ENCODE measurements at regions not wholly inside any gene's neighbourhood (a gene's known extent, or its start where the extent isn't known, plus 50 kb on each side); places are given as distances from the start of the nearest gene placed in this dataset.
"Not testable (repeated sequence)": the region's sequence is repeated elsewhere in the genome, so short reads cannot be mapped to it uniquely, and the experiment has no call there.

DNA sequence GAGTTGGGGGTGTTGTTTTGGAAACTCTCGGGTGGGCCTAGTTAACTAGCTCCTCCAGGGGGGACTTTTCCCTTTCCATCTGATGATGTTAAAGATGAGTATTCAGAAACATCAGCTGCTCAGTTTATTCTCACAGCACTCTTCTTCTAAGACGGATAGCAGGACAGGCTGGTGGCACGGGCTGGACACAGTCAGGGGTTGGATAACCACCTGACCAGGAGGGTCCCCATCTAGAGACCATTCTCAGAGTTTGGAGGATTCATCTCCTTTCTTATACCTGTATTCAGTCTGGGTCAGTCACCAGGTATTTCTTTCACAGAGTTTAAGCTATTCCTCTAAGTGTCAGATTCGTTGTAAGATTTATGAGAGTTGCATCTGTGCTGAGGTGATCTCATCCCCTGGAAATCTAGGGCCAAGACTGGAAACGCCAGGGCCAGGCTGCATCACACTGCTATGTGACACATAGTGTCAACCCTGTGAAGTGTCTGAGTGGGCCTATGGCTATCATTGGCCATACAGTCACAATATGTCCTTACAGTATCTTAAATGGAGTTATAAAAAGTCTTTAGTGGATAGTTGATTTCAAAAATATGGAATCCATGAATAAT lies 111.7 kb downstream of the FAM50B start:
- intact Hi-C loops (cut with micrococcal nuclease) = no loop called here

DNA sequence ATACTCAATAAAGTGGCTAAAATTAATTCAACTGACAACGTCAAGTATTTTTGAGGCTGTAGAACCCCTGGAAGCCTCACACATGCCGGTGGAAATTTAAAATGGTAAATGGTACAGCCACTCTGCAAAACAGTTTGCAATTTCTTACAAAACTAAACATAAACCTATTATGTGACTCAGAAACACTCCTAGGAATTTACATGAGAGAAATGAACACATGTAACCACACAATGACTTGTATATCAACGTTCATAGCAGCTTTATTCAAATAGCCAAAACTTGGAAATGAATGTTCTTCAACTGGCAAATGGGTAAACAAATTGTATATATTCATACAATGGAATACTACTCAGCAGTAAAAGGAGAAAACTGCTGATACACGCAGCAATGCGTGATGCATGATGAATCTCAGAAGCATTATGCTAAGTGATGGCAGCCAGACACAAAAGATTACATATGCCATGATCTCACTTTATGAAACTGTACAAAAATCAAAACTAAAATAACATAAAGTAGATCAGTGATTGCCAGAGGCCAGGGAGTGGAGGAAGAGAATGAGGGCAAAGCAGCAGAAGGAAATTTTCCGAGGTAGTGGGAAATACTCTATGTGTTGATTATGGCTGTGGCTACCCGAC lies 112.5 kb downstream of the FAM50B start:
- intact Hi-C loops (cut with micrococcal nuclease) = no loop called here

- intact Hi-C loops (cut with micrococcal nuclease) = no loop called here
These were observed 113.4 kb downstream of the FAM50B start for GRCh38 chr6:3962291-3963280.

DNA sequence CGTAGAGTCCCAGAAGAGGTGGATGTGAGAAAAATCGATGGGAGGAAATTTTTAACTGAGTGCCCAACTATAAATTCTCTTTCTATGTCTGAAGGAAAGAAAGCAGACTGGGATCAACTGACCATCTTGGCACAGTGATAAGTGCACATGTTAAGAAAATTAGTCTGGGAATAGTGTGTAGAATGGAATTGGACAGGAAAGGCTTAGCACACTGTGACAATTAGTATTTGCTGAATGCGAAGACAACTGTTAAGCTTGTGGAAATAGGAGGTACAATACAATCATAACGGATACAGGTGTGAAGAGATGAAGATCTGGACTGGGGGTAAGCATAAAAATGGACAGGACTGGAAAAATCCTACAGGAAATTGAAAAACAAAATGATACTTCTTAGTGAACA lies 114.3 kb downstream of the FAM50B start:
- intact Hi-C loops (cut with micrococcal nuclease) = no loop called here

GRCh38 chr6:3965071-3965718 lies 113.7 kb downstream of the FAM217A start:
- intact Hi-C loops (cut with micrococcal nuclease) = no loop called here

GRCh38 chr6:3966426-3966825 lies 112.5 kb downstream of the FAM217A start:
- intact Hi-C loops (cut with micrococcal nuclease) = no loop called here

DNA sequence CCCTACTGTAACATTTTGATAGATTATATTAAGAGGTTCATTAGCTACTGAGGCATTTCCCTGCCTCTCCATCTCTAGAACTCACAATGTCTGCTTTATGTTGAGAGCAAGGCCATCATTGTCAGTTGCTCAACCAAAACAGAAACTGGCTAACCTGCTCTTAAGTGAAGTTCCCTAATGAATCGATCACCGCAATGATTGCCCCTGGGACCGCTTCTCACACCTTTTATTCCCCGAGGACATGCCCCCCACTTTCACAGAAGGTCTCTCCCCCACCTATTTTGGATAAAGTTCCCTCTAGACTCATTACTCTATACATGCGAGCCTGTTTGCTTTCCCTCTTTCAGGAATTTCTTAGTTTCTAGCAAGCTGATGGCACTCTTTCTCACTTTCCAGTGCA lies 108.8 kb downstream of the FAM217A start:
- intact Hi-C loops (cut with micrococcal nuclease) = no loop called here

GRCh38 chr6:3973152-3973551 lies 105.8 kb downstream of the FAM217A start:
- intact Hi-C loops (cut with micrococcal nuclease) = not testable (repeated sequence)

GRCh38 chr6:3977875-3978711 lies 100.8 kb downstream of the FAM217A start:
- intact Hi-C loops (cut with micrococcal nuclease) = loop anchor here (1.0 to 2.0 kb wide), 3 partner anchors 41 to 236 kb away; partner anchors contain the start of gene FAM50B

GRCh38 chr6:3978966-3979365 lies 100.0 kb downstream of the FAM217A start:
- intact Hi-C loops (cut with micrococcal nuclease) = loop anchor here (1.0 to 2.0 kb wide), 3 partner anchors 40 to 237 kb away; partner anchors contain the start of gene FAM50B

DNA sequence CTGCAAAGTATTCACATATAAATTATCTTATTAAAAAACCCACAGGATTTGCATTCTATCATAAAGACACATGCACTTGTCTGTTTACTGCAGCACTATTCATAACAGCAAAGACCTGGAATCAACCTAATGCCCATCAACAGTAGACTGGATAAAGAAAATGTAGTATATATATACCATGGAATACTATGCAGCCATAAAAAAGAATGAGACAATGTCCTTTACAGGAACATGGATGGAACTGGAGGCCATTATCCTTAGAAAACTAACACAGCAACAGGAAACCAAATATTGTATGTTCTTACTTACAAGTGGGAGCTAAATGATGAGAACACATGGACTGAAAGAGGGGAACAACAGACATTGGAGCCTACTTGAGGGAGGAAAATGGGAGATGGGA lies 97.0 kb downstream of the FAM217A start:
- intact Hi-C loops (cut with micrococcal nuclease) = no loop called here

DNA sequence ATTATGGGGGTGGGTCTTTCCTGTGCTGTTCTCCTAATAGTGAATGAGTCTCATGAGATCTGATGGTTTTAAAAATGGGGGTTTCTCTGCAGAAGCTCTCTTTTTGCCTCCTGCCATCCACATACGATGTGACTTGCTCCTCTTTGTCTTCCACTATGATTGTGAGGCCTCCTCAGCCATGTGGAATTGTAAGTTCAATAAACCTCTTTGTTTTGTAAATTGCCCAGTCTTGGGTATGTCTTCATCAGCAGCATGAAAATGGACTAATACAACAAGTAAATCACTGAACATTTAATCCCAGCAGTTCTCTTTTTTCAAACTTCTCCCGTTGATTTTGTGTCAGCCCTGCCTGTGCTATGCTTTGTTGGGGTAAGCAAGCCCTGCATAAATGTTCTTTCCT lies 95.2 kb downstream of the FAM217A start:
- intact Hi-C loops (cut with micrococcal nuclease) = no loop called here

DNA sequence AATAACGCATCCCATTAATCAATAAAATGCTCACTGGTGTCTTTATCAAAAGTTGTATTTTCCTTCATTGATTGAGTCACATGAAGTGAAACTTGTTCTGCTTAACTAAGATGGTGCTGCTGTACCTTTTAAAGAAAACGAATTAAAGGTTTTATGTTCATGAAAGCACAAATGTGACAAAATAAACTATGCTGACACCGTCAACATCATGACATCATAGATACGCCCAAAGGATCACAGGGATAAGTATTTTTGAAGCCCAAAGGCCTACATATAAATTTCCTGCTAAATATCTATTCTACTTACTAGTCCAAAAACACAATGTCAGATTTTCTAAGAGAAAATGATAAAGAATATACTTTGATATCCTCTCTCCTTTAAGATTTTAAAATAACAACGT lies 94.4 kb downstream of the FAM217A start:
- intact Hi-C loops (cut with micrococcal nuclease) = no loop called here

DNA sequence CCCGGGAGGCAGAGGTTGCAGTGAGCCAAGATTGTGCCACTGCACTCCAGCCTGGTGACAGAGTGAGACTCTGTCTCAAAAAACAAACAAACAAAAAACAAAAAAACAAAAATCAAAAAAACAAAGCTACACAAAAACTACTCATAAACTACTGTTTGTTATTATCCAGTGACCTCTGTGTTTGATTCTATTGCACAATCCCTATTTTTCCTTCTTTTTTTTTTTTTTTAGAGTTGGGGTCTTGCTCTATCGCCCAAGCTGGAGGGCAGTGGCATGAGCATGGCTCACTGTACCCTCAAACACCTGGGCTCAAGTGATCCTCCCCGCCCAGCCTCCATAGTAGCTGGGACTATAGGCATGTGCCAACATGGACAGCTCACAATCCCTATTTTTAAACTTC lies 92.7 kb downstream of the FAM217A start:
- intact Hi-C loops (cut with micrococcal nuclease) = no loop called here

DNA sequence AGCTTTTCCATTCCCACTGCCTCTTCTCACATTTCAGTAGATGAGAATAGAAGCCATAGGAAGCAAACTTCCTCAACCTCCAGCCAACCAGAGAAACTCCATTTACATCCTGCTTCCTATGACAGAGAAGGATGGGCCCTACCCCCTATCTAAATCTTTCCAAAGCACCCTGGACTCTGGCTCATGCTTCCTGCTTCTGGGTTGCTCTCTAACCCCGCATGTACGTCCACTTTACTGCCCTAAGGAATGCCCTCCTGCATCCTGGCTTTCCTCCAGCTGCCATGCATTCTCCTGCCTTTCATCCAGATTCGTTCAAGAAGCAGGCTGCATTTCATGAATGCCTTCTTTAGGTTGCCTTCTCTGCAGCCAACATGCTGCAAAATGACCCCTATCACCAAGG lies 91.9 kb downstream of the FAM217A start:
- intact Hi-C loops (cut with micrococcal nuclease) = no loop called here

DNA sequence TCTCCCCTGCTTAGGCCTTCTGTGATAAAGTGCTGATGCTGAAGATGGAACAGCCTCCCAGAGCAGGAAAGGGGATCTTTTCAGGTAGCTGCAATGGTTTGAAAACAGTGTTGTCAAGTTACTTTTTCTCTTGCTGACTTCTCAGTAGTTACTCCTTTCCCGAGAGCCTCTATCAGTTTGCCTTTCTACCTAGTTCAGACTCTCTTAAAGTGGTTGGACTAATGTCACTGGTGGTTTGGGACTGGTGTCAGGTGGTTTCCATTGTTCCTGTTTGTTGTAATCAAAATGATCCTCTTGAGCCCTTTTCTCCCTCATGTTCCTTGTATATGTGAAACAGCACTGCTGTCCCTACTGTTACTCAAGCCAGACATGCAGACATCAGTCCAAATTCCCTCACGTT lies 91.4 kb downstream of the FAM217A start:
- intact Hi-C loops (cut with micrococcal nuclease) = no loop called here

DNA sequence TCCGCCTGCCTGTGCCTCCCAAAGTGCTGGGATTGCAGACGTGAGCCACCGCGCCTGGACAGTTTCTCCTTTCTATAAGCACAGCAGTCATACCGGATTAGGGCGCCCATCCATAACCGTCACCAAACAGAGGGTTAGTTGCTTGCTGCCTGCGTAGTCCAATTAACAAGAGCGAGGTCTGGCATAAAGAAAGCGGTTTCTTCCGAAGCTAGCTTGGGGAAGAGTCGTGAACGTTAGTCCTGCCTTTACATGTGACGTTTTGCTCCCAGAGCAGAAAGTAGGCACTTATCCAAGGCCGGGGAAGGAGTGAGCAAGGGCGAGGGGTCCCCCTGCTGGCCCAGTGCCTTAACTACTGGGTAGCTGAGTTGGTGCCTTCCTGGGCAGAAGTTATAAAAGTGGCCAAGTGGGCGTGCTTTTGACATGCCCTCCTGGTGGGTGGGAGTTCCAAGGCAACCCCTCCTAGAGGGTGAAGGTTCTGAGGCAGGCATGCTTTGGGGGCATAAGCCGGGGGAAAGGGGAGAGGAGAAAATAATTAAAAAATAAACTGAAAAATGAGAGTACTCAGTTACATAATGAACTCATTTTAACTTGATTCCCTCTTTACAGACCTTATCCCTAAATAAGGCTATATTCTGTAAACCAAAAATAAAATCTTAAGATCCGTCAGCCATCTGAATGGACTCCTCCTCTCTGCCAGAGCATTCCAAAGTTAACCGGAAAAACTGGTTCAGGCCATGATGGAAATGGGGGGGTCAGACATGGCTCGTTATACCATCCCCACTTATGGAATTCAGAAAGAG lies 88.0 kb downstream of the FAM217A start:
- intact Hi-C loops (cut with micrococcal nuclease) = loop anchor here (1.0 to 10.0 kb wide), 3 partner anchors 142 to 716 kb away; partner anchors contain the start of gene FAM50B

- intact Hi-C loops (cut with micrococcal nuclease) = loop anchor here (10.0 kb wide), 1 partner anchor 717 kb away; no protein-coding TSS in a partner anchor
These were observed 87.0 kb downstream of the FAM217A start for GRCh38 chr6:3991941-3992340.

DNA sequence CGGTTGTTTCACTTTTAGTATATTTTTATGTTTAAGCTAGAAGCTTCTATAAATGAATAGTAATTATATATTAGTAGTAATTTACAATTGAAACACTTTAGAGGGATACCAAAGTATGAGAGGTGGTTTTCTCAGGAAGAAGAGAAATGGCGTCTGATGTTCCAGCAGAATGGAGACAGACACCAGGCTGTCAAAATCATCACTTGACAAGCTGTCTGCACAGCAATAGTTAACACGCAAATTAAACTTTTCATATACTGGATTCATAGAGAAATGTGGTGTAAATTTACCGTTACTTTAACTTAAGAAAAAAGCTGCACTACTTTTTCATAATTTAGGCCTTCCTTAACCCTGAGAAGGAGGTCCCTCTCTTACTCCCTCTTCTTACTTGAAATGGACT lies 82.6 kb downstream of the FAM217A start:
- intact Hi-C loops (cut with micrococcal nuclease) = loop anchor here (10.0 kb wide), 1 partner anchor 722 kb away; no protein-coding TSS in a partner anchor
